Liver (tissue), 3 donors: ENCODE measurements at regions not wholly inside any gene's neighbourhood (a gene's known extent, or its start where the extent isn't known, plus 50 kb on each side); places are given as distances from the start of the nearest gene placed in this dataset.

Experiments used
- ATF3 ChIP-seq: IDR thresholded peaks from 2 replicates; pipeline ENCODE4 v1.6.1; 2016; ENCODE audit warnings: antibody characterized with exemption
- CTCF ChIP-seq: fragments of 150-350 bp; IDR thresholded peaks from 2 replicates; pipeline ENCODE4 v1.5.1; 2017; ENCODE audit warnings: improper control_type of control experiment, low read depth, low read length; ENCODE audit not compliant: missing input control
- EGR1 ChIP-seq, 2 donors: IDR thresholded peaks; 2 replicates each; pipeline ENCODE4 v1.6.1; 2016 to 2018; ENCODE audit warnings: antibody characterized with exemption in 2 of 2, low read depth in 2 of 2
- FOXA1 ChIP-seq: IDR thresholded peaks from 2 replicates; pipeline ENCODE4 v1.6.1; 2016; ENCODE audit warnings: antibody characterized with exemption
- GABPA ChIP-seq, 2 donors: IDR thresholded peaks in 1 of 2; conservative IDR thresholded peaks in 1 of 2; 2 replicates each; pipeline ENCODE4 v1.6.1; 2016; ENCODE audit warnings: antibody characterized with exemption in 2 of 2, mild to moderate bottlenecking in 1 of 2, moderate library complexity in 1 of 2
- MAX ChIP-seq: IDR thresholded peaks from 2 replicates; pipeline ENCODE4 v1.6.1; 2016; ENCODE audit warnings: antibody characterized with exemption
- RAD21 ChIP-seq, 2 donors: IDR thresholded peaks; 2 replicates each; pipeline ENCODE4 v1.6.1; 2016; ENCODE audit warnings: antibody characterized with exemption in 2 of 2, mild to moderate bottlenecking in 2 of 2
- SP1 ChIP-seq: IDR thresholded peaks from 2 replicates; pipeline ENCODE4 v1.6.1; 2018; ENCODE audit warnings: antibody characterized with exemption, mild to moderate bottlenecking
- TAF1 ChIP-seq: conservative IDR thresholded peaks from 2 replicates; pipeline ENCODE4 v1.6.1; 2016; ENCODE audit warnings: antibody characterized with exemption, mild to moderate bottlenecking
- donor health status: healthy.
- donor health status: healthy.

GRCh38 chr3:30183421-30183820, 423.0 kb upstream of the TGFBR2 start:
- TF ChIP-seq CTCF (no peak), FOXA1 (no peak), EGR1 (IDR thresholded peaks at IDR 0.05; ENCODE audit: low read depth in 2 of 2) (no peak), SP1 (no peak), TAF1 (no peak), MAX (no peak), GABPA (IDR thresholded peaks at IDR 0.05 in 1 of 2, conservative IDR thresholded peaks at IDR 0.05 in 1 of 2) (no peak), RAD21 (IDR thresholded peaks at IDR 0.05) (no peak), ATF3 (no peak)
